ENCODE measurements at regions not wholly inside any gene's neighbourhood (a gene's known extent, or its start where the extent isn't known, plus 50 kb on each side); places are given as distances from the start of the nearest gene placed in this dataset.
"Not testable (repeated sequence)": the region's sequence is repeated elsewhere in the genome, so short reads cannot be mapped to it uniquely, and the experiment has no call there.

DNA sequence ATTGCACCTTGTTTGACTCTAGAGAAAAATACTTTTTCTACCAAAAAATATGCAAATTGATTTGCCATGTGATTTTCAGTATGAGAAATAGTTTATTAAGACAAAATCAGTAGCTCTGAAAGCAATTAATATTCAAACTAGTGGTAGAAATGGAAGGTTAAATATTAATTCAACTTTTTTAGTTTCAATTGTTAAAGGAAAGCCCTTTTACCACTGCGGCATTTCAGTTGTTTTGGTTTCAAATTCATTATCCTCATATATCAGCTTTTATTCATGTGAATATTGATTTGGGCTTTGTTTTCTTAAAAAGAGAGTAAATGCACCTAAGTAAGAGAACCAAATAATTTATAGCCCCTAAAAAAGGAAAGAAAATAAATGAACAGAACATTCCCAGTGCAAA is 660.6 kb upstream of the CHD1 start:
- no peak for TF ChIP-seq ARNTL (CRISPR knock-in tag; IDR thresholded peaks at IDR 0.05; ENCODE audit: borderline replicate concordance, low read depth)
- ATAC-seq = no peak

DNA sequence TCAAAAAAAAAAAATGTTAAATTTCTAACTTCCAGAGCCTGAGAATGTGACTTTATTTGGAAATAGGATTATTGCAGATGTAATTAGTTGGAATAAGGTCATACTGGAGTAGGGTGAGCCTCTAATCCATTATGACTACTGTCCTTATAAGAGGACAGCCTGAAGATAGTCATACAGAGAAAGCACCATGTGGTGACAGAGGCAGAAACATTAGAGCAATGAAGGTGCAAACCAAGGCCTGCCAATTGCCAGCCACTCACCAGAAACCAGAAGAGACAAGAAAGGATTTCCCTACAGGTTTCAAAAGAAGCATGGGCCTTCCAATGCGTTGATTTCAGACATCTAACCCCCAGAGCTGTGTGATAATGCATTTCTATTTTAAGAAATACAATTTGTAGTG is 659.2 kb upstream of the CHD1 start:
- ATAC-seq = no peak
- TF ChIP-seq TCF4 (CRISPR knock-in tag; IDR thresholded peaks at IDR 0.05; ENCODE audit: borderline replicate concordance) (no peak), SNAI2 (CRISPR knock-in tag; IDR thresholded peaks at IDR 0.05) (no peak), RARB (CRISPR knock-in tag; IDR thresholded peaks at IDR 0.05) (no peak), ISL1 (CRISPR knock-in tag; IDR thresholded peaks at IDR 0.05) (no peak), ESRRG (CRISPR knock-in tag; IDR thresholded peaks at IDR 0.05) (no peak), ZNF70 (CRISPR knock-in tag; IDR thresholded peaks at IDR 0.05) (no peak), ZNF8 (CRISPR knock-in tag; IDR thresholded peaks at IDR 0.05) (no peak), ZNF565 (CRISPR knock-in tag; conservative IDR thresholded peaks at IDR 0.05; ENCODE audit: low read depth) (no peak), TOX (CRISPR knock-in tag; IDR thresholded peaks at IDR 0.05; ENCODE audit: borderline replicate concordance) (no peak), PPARA (CRISPR knock-in tag; IDR thresholded peaks at IDR 0.05; ENCODE audit: borderline replicate concordance) (no peak), ZFP3 (CRISPR knock-in tag; IDR thresholded peaks at IDR 0.05) (no peak), ZC3H10 (CRISPR knock-in tag; IDR thresholded peaks at IDR 0.05) (no peak)
- TF ChIP-seq, protein P1, sequence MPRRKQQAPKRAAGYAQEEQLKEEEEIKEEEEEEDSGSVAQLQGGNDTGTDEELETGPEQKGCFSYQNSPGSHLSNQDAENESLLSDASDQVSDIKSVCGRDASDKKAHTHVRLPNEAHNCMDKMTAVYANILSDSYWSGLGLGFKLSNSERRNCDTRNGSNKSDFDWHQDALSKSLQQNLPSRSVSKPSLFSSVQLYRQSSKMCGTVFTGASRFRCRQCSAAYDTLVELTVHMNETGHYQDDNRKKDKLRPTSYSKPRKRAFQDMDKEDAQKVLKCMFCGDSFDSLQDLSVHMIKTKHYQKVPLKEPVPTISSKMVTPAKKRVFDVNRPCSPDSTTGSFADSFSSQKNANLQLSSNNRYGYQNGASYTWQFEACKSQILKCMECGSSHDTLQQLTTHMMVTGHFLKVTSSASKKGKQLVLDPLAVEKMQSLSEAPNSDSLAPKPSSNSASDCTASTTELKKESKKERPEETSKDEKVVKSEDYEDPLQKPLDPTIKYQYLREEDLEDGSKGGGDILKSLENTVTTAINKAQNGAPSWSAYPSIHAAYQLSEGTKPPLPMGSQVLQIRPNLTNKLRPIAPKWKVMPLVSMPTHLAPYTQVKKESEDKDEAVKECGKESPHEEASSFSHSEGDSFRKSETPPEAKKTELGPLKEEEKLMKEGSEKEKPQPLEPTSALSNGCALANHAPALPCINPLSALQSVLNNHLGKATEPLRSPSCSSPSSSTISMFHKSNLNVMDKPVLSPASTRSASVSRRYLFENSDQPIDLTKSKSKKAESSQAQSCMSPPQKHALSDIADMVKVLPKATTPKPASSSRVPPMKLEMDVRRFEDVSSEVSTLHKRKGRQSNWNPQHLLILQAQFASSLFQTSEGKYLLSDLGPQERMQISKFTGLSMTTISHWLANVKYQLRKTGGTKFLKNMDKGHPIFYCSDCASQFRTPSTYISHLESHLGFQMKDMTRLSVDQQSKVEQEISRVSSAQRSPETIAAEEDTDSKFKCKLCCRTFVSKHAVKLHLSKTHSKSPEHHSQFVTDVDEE (CRISPR knock-in tag; IDR thresholded peaks at IDR 0.05) = no peak
- TF ChIP-seq, protein P2, sequence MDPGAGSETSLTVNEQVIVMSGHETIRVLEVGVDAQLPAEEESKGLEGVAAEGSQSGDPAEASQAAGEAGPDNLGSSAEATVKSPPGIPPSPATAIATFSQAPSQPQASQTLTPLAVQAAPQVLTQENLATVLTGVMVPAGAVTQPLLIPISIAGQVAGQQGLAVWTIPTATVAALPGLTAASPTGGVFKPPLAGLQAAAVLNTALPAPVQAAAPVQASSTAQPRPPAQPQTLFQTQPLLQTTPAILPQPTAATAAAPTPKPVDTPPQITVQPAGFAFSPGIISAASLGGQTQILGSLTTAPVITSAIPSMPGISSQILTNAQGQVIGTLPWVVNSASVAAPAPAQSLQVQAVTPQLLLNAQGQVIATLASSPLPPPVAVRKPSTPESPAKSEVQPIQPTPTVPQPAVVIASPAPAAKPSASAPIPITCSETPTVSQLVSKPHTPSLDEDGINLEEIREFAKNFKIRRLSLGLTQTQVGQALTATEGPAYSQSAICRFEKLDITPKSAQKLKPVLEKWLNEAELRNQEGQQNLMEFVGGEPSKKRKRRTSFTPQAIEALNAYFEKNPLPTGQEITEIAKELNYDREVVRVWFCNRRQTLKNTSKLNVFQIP (CRISPR knock-in tag; IDR thresholded peaks at IDR 0.05; ENCODE audit: borderline replicate concordance, low read depth) = no peak
- TF ChIP-seq, protein P3, sequence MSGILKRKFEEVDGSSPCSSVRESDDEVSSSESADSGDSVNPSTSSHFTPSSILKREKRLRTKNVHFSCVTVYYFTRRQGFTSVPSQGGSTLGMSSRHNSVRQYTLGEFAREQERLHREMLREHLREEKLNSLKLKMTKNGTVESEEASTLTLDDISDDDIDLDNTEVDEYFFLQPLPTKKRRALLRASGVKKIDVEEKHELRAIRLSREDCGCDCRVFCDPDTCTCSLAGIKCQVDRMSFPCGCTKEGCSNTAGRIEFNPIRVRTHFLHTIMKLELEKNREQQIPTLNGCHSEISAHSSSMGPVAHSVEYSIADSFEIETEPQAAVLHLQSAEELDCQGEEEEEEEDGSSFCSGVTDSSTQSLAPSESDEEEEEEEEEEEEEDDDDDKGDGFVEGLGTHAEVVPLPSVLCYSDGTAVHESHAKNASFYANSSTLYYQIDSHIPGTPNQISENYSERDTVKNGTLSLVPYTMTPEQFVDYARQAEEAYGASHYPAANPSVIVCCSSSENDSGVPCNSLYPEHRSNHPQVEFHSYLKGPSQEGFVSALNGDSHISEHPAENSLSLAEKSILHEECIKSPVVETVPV (CRISPR knock-in tag; IDR thresholded peaks at IDR 0.05) = no peak
- TF ChIP-seq, protein P4, sequence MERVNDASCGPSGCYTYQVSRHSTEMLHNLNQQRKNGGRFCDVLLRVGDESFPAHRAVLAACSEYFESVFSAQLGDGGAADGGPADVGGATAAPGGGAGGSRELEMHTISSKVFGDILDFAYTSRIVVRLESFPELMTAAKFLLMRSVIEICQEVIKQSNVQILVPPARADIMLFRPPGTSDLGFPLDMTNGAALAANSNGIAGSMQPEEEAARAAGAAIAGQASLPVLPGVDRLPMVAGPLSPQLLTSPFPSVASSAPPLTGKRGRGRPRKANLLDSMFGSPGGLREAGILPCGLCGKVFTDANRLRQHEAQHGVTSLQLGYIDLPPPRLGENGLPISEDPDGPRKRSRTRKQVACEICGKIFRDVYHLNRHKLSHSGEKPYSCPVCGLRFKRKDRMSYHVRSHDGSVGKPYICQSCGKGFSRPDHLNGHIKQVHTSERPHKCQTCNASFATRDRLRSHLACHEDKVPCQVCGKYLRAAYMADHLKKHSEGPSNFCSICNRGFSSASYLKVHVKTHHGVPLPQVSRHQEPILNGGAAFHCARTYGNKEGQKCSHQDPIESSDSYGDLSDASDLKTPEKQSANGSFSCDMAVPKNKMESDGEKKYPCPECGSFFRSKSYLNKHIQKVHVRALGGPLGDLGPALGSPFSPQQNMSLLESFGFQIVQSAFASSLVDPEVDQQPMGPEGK (CRISPR knock-in tag; IDR thresholded peaks at IDR 0.05; ENCODE audit: borderline replicate concordance) = no peak

DNA sequence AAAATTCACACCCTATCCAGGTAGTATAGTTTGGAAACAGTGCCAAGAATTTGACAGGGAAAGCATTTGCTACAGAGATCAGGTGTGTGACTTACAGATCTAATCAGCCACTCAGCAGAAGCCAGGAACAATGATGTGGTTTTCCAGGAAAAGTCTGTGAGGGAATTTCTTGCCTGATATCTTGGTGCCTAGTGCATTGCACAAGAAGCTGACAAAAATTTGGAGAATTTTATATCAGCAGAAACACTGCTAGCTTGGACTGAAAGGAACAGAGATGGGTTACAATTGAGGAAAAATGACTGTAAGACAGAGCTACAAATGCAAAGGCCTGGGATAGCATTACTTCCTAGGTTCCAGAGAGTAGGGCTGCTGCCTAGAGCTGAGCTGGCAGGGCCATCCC is 658.1 kb upstream of the CHD1 start:
- TF ChIP-seq GLIS3 (CRISPR knock-in tag; IDR thresholded peaks at IDR 0.05) = no peak
- TF ChIP-seq ZNF565 (CRISPR knock-in tag; conservative IDR thresholded peaks at IDR 0.05; ENCODE audit: low read depth) = no peak
- TF ChIP-seq ZFP30 (CRISPR knock-in tag; IDR thresholded peaks at IDR 0.05) = no peak
- no peak for TF ChIP-seq SNAI2 (CRISPR knock-in tag; IDR thresholded peaks at IDR 0.05)
- TF ChIP-seq ZNF8 (CRISPR knock-in tag; IDR thresholded peaks at IDR 0.05) = no peak
- no peak for TF ChIP-seq ZFP3 (CRISPR knock-in tag; IDR thresholded peaks at IDR 0.05)
- TF ChIP-seq ARNTL (CRISPR knock-in tag; IDR thresholded peaks at IDR 0.05; ENCODE audit: borderline replicate concordance, low read depth) = no peak

DNA sequence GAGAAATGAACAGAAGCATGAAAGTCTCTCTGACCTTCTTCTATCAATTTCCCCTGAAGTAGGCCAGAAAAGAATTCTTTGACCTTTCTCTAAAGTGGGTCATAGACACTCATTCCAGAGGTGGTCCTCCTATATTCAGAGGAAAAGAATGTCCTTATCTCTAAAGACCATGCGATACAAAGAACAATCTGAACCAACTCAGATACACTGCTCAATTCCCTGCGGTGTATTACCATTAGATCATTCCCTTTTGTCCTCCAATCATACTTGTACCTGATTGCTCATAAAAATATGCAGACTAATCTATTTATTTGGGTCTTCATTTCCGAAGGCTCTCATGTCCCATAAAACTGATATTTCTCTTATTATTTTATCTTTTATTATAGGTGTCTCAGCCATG is 652.4 kb upstream of the CHD1 start:
- ATAC-seq = not testable (repeated sequence)

More for the DNA sequence above, 658.1 kb upstream of the CHD1 start:
- no peak for ATAC-seq

DNA sequence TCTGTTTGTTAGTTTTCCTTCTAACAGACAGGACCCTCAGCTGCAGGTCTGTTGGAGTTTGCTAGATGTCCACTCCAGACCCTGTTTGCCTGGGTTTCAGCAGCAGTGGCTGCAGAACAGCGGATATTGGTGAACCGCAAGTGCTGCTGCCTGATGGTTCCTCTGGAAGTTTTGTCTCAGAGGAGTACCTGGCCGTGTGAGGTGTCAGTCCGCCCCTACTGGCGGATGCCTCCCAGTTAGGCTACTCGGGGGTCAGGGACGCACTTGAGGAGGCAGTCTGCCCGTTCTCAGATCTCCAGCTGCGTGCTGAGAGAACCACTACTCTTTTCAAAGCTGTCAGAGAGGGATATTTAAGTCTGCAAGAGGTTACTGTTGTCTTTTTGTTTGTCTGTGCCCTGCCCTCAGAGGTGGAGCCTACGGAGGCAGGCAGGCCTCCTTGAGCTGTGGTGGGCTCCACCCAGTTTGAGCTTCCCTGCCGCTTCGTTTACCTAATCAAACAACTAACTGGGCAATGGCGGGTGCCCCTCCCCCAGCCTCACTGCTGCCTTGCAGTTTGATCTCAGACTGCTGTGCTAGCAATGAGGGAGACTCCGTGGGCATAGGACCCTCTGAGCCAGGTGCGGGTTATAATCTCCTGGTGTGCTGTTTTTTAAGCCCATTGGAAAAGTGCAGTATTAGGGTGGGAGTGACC is 634.3 kb upstream of the CHD1 start:
- ATAC-seq = not testable (repeated sequence)

All from SK-N-SH treated with all-trans-retinoic acid at 6 μM for 48 hours (cell line).